Loucy (cell line): ENCODE measurements at regions not wholly inside any gene's neighbourhood (a gene's known extent, or its start where the extent isn't known, plus 50 kb on each side); places are given as distances from the start of the nearest gene placed in this dataset.

Experiments used
- EZH2phosphoT487 ChIP-seq: fragments of 200-600 bp; IDR thresholded peaks from 2 replicates; pipeline ENCODE4 v1.6.1; 2018; ENCODE audit warnings: antibody characterized with exemption, mild to moderate bottlenecking, moderate library complexity, borderline replicate concordance
- TF ChIP-seq, protein P1 (sequence below): fragments of 200-600 bp; sonication (generic); conservative IDR thresholded peaks from 2 replicates; pipeline ENCODE4 v1.5.1; 2014; ENCODE audit warnings: mild to moderate bottlenecking, antibody characterized with exemption, low read length

DNA sequence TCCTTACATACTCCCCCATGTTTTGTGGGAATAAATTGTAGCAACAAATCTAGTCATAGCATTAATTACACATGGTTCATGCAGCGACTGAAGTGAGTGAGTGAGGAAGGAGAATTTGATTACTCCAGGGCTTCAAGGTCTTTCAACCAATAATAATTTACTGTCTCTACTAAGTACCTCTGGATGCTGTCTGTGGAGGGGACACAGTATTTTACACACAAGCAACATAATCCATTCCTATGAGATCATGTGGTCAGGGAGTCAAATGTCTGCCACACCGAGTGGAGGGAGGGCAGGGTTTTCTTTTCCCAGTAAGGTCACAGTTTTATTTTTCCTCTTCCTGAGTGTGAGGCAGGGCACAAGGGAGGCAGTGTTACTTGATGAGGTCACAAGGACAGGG is 334.7 kb upstream of the CELF4 start:
- TF ChIP-seq, protein P1, sequence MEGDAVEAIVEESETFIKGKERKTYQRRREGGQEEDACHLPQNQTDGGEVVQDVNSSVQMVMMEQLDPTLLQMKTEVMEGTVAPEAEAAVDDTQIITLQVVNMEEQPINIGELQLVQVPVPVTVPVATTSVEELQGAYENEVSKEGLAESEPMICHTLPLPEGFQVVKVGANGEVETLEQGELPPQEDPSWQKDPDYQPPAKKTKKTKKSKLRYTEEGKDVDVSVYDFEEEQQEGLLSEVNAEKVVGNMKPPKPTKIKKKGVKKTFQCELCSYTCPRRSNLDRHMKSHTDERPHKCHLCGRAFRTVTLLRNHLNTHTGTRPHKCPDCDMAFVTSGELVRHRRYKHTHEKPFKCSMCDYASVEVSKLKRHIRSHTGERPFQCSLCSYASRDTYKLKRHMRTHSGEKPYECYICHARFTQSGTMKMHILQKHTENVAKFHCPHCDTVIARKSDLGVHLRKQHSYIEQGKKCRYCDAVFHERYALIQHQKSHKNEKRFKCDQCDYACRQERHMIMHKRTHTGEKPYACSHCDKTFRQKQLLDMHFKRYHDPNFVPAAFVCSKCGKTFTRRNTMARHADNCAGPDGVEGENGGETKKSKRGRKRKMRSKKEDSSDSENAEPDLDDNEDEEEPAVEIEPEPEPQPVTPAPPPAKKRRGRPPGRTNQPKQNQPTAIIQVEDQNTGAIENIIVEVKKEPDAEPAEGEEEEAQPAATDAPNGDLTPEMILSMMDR, result no peak
- TF ChIP-seq EZH2phosphoT487, result no peak
